Activated naive CD8-positive, alpha-beta T cell treated with anti-CD3 and anti-CD28 coated beads for 36 hours (primary cell): ENCODE measurements at regions not wholly inside any gene's neighbourhood (a gene's known extent, or its start where the extent isn't known, plus 50 kb on each side); places are given as distances from the start of the nearest gene placed in this dataset.
"Not testable (repeated sequence)": the region's sequence is repeated elsewhere in the genome, so short reads cannot be mapped to it uniquely, and the experiment has no call there.

Experiments used
- DNase-seq: peaks from one replicate; pipeline ENCODE4 v3.0.0; 2021
- H3K27ac Mint-ChIP-seq: one replicate; pipeline ENCODE4 v1.8.0; 2022; ENCODE audit warnings: mild to moderate bottlenecking, moderate library complexity, mixed read lengths
- H3K27me3 Mint-ChIP-seq: one replicate; pipeline ENCODE4 v1.8.0; 2022; ENCODE audit warnings: mild to moderate bottlenecking, mixed read lengths
- H3K36me3 Mint-ChIP-seq: one replicate; pipeline ENCODE4 v1.8.0; 2021; ENCODE audit warnings: mild to moderate bottlenecking, mixed read lengths
- H3K4me1 Mint-ChIP-seq: one replicate; pipeline ENCODE4 v1.8.0; 2021; ENCODE audit warnings: mixed read lengths
- H3K4me3 Mint-ChIP-seq: one replicate; pipeline ENCODE4 v1.8.0; 2022; ENCODE audit warnings: mild to moderate bottlenecking, moderate library complexity, mixed read lengths
- H3K9me3 Mint-ChIP-seq: one replicate; pipeline ENCODE4 v1.8.0; 2022; ENCODE audit warnings: mixed read lengths

DNA sequence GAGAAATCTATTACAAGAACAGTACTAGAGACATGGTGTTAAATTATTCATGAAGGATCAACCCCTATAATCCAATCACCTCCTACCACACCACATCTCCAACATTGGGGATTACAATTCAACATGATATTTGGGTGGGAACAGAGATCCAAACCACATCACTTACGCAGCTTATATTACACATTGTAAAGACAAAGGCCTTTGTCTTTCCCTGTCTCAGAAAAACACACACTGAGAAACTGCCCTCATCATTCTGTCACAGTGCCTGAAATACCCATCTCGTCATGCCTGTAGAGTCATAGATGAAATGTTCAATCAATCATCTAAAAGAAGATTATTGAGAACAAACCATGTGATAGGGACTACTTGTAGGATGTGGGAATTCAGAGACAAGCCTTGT lies 558.8 kb upstream of the GRIA3 start:
- H3K4me3 Mint-ChIP-seq: no peak overlapping the region
- no peak overlapping the region for H3K27ac Mint-ChIP-seq
- peaks cover 2% of the 10 kb centered on the region for H3K36me3 Mint-ChIP-seq
- no peak for DNase-seq
- H3K4me1 Mint-ChIP-seq: no peaks in the 10 kb centered on the region
- H3K9me3 Mint-ChIP-seq: peaks cover 1% of the 10 kb centered on the region
- no peaks in the 10 kb centered on the region for H3K27me3 Mint-ChIP-seq

DNA sequence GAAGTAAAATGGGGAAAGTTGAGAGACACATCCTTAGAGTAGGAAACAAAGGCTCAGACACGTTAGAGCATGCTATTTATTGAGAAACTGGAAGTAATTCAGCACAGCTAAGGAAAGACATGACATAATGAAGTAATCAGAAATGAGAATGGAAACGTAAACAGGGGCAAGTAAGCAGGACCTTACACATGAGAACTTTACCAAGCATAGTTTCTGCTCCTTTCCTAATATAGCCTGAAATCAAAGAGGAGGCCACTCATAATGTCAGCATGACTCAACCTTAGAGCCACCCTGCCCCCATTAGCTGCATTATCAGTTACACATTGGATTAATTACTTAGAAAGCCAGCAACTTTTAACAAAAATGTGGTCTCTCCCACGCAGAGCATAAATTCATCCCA lies 558.3 kb upstream of the GRIA3 start:
- Mint-ChIP-seq H3K27ac (no peak overlapping the region), H3K27me3 (no peaks in the 10 kb centered on the region), H3K4me1 (no peaks in the 10 kb centered on the region), H3K36me3 (peaks cover under 1% of the 10 kb centered on the region), H3K9me3 (no peaks in the 10 kb centered on the region), H3K4me3 (no peak overlapping the region)
- no peak for DNase-seq

DNA sequence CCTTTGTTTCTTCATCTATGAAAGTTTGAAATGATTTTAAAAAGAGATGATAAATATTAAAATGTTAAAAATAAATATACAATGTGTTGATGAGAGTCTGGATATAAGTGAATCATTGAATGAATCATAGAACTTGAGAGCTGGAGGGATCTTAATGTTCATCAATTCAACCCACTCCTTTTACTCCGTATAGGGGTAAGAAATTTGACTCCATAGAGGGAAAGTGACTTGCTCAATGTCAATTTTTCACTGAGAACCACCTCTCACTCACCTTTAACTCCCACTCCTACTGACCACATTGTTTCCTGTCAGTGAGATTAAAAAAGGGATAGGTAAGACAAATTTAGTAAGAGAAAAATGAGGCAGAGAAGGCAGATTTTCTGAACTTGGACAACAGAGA lies 557.2 kb upstream of the GRIA3 start:
- Mint-ChIP-seq H3K36me3 (no peaks in the 10 kb centered on the region), H3K9me3 (no peaks in the 10 kb centered on the region), H3K27me3 (no peaks in the 10 kb centered on the region), H3K27ac (no peak overlapping the region), H3K4me3 (no peak overlapping the region), H3K4me1 (no peaks in the 10 kb centered on the region)
- no peak for DNase-seq

DNA sequence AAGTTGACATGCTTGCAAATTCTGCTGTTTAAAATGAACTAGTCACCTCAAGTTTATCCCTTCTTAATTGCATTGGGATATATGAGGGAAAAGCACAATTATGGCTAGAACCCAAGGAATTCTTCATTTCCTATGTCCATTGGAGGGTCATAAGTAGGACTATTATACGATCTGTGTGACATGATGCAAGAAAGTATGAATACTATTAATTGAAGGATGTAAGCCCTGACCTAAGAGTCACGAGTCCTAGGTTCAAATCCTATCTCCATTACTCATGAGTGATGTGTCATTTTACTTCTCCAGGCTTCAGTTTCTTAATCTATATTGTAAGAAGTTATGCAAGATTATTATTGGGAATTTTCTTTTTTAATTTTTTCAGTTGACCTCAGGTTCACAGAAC lies 542.9 kb upstream of the GRIA3 start:
- H3K27ac Mint-ChIP-seq: no peak overlapping the region
- no peak for DNase-seq
- H3K4me1 Mint-ChIP-seq: no peaks in the 10 kb centered on the region
- no peaks in the 10 kb centered on the region for H3K27me3 Mint-ChIP-seq
- no peaks in the 10 kb centered on the region for H3K9me3 Mint-ChIP-seq
- H3K4me3 Mint-ChIP-seq: no peak overlapping the region
- no peaks in the 10 kb centered on the region for H3K36me3 Mint-ChIP-seq

DNA sequence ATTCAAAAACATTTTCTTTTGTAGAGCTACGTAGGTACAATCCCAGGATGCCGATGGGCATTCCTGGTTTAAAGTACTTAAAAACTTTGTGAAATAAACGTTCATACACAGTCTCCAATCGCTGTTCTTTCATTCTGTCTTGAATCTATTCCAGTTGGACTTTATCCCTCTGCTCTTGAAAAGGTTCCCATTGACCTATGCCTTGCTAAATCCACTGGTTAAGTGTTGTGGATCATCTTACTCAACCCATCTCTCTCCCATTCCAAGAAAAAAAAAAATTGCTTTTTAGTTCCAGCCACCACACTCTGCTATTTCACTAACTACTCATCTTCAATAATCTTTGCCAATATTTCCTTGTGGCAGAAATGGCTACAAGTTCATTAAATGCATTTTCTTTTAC lies 542.3 kb upstream of the GRIA3 start:
- Mint-ChIP-seq H3K4me3 (no peak overlapping the region), H3K27ac (no peak overlapping the region), H3K4me1 (no peaks in the 10 kb centered on the region), H3K27me3 (no peaks in the 10 kb centered on the region), H3K9me3 (no peaks in the 10 kb centered on the region), H3K36me3 (no peaks in the 10 kb centered on the region)
- no peak for DNase-seq

DNA sequence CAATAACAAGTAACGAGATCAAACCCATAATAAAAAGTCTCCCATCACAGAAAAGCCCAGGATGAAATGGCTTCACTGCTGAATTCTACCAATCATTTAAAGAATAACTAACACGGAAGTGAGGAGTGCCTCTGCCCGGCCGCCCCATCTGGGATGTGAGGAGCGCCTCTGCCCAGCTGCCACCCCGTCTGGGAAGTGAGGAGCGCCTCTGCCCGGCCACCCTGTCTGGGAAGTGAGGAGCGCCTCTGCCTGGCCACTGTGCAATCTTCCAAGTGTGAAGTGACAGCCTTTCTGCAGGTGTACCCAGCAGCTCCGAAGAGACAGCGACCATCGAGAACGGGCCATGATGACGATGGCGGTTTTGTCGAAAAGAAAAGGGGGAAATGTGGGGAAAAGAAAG lies 528.8 kb upstream of the GRIA3 start:
- not testable (repeated sequence) for H3K36me3 Mint-ChIP-seq

DNA sequence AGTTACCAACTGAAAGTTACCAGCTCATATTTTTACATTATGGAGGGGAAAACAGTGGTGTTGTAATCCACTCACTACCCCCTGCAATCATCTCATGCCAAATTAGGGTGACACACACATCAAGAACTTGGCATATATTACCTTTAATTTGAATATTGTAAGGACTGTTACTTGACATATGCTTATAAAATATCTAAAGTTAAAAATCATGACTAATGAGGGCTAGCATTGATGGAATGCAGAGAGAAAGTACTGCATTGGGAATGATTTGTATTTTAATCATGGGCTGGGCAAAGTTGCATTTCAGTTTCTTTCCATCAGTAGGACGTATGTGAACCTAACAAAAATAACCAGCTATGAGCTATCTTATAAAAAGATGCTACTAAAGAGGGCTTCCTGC lies 517.5 kb upstream of the GRIA3 start:
- H3K27ac Mint-ChIP-seq: no peak overlapping the region
- no peak overlapping the region for H3K4me3 Mint-ChIP-seq
- no peaks in the 10 kb centered on the region for H3K4me1 Mint-ChIP-seq
- H3K36me3 Mint-ChIP-seq: no peaks in the 10 kb centered on the region
- H3K27me3 Mint-ChIP-seq: no peaks in the 10 kb centered on the region
- no peak for DNase-seq
- peaks cover 2% of the 10 kb centered on the region for H3K9me3 Mint-ChIP-seq

More for the DNA sequence above, 528.8 kb upstream of the GRIA3 start:
- not testable (repeated sequence) for H3K9me3 Mint-ChIP-seq, H3K4me1 Mint-ChIP-seq, H3K27me3 Mint-ChIP-seq, H3K4me3 Mint-ChIP-seq, DNase-seq, H3K27ac Mint-ChIP-seq

DNA sequence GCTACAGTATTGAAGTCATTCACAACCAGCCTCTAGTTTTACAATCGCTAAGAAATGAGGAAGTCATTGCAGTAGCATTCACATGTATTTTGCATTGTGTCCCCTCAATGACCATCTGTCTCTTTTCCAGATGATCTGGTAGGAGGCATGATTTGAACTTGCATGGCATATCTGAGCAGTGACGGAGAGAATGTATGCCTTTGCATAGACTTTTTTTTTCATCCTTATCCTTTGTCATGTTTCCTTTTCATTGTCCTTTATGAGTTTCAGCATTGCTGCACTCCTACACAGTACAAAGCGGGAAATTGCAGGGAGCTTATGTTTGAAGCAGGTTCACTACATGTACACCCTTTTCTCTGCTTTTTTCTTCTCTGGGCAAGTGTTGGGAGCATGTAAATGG lies 516.4 kb upstream of the GRIA3 start:
- Mint-ChIP-seq H3K9me3 (peaks cover 2% of the 10 kb centered on the region), H3K27ac (no peak overlapping the region), H3K4me1 (no peaks in the 10 kb centered on the region), H3K36me3 (no peaks in the 10 kb centered on the region), H3K27me3 (no peaks in the 10 kb centered on the region), H3K4me3 (no peak overlapping the region)
- no peak for DNase-seq

DNA sequence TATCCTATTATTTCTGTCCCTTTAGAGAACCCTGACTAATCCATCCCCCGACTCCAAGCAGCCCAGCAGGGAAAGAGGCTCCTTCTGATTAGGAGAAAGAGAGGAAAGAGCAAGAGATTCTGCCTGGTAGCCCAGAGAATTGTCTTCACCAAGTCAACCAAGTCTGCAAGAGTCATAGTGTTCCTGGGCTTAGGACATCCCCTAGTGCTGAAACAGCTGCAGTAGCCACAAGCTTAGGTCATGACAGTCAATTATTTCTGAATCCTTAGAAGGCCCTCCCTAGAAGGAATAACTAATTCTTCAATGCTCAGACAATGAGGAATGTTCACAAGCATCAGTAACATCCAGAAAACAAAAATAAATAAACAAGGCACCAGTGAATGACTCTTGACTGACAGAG lies 480.3 kb upstream of the GRIA3 start:
- H3K9me3 Mint-ChIP-seq: peaks cover 3% of the 10 kb centered on the region
- no peak overlapping the region for H3K27ac Mint-ChIP-seq
- H3K4me1 Mint-ChIP-seq: no peaks in the 10 kb centered on the region

DNA sequence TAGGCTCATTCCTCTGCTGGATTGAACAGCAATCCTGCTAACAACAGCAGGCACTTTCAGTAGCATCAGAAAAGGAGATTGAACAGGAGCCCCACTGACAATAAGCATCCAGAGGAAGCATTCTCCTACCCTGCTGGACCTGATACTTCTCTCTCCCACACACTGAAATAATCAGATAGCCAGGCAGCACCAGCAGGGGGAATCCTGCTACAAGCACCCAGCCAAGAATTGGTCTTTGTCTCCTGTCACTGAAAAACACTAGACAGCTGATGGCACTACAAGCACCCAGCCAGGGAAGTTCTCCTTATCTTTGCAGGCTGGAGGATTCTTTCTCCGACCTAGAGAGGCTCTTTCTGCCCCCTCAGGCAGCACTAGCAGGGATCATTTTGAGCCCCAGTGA lies 444.3 kb upstream of the GRIA3 start:
- Mint-ChIP-seq H3K36me3 (no peaks in the 10 kb centered on the region), H3K9me3 (peaks cover 1% of the 10 kb centered on the region), H3K27me3 (no peaks in the 10 kb centered on the region), H3K27ac (no peak overlapping the region), H3K4me3 (no peak overlapping the region), H3K4me1 (no peaks in the 10 kb centered on the region)
- DNase-seq: no peak

More for the DNA sequence above, 480.3 kb upstream of the GRIA3 start:
- Mint-ChIP-seq H3K36me3 (no peaks in the 10 kb centered on the region), H3K4me3 (no peak overlapping the region), H3K27me3 (no peaks in the 10 kb centered on the region)
- DNase-seq: no peak

DNA sequence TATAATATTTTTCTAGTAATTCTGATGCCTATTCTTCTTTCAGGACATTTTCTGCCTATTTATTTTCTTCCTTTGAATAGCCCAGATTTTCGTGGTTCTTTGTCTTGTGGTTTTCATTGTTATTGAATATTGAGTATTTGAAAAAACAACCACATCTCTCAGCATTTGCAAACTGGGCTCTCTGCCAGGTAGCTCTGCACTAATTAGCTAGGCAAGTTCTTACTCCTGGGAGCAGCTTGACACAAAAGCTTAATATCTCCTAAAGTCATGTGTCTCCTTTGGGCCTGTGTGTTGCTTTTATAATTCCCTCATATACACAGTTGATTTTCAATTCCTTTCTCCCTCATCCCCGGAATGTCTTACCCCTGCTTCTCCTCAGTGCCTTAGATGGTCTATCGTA lies 413.5 kb upstream of the GRIA3 start:
- DNase-seq: no peak
- Mint-ChIP-seq H3K27ac (no peak overlapping the region), H3K36me3 (no peaks in the 10 kb centered on the region), H3K9me3 (peaks cover 2% of the 10 kb centered on the region), H3K27me3 (no peaks in the 10 kb centered on the region), H3K4me3 (no peak overlapping the region), H3K4me1 (no peaks in the 10 kb centered on the region)

DNA sequence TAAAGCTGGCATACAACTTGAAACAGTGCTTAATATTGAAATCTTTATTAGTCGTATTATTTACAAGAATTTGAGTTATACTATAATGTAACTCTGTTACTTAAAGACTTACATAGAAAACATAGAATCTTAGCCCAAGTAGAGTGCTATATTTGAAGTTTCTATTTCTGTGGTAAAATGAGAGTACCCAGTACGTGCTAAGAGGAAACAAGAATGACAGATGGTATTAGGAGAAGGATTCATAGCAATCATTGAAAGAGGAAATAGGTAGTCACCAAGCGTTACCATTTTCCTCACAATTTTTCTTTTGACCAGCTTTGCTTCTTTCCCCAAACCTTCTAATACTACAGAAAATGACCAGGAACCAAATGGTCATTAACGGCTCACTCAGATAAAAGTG lies 412.1 kb upstream of the GRIA3 start:
- Mint-ChIP-seq H3K27ac (no peak overlapping the region), H3K4me1 (no peaks in the 10 kb centered on the region), H3K9me3 (peaks cover 4% of the 10 kb centered on the region), H3K36me3 (no peaks in the 10 kb centered on the region), H3K27me3 (no peaks in the 10 kb centered on the region), H3K4me3 (no peak overlapping the region)
- DNase-seq: no peak

DNA sequence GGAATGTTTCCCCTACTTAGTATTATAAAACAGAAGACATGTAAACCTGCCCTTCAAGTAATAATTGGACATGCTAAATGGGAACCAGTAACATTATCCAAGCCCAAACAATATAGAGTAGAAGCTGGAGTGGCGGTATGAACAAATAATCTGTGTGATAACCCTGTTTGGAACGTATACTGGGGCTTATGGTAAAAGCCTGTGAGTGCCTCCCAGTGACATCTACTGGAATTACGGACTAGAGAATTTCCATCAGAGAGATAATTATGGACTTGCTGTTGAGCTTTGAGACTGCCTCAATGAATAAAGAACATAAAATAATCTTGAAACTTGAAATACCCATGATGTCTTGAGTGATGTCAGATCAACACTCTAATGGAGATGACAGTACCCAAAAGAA lies 406.3 kb upstream of the GRIA3 start:
- H3K4me3 Mint-ChIP-seq: no peak overlapping the region
- no peaks in the 10 kb centered on the region for H3K27me3 Mint-ChIP-seq
- DNase-seq: no peak
- peaks cover 1% of the 10 kb centered on the region for H3K9me3 Mint-ChIP-seq
- no peaks in the 10 kb centered on the region for H3K36me3 Mint-ChIP-seq
- H3K27ac Mint-ChIP-seq: no peak overlapping the region
- no peaks in the 10 kb centered on the region for H3K4me1 Mint-ChIP-seq

DNA sequence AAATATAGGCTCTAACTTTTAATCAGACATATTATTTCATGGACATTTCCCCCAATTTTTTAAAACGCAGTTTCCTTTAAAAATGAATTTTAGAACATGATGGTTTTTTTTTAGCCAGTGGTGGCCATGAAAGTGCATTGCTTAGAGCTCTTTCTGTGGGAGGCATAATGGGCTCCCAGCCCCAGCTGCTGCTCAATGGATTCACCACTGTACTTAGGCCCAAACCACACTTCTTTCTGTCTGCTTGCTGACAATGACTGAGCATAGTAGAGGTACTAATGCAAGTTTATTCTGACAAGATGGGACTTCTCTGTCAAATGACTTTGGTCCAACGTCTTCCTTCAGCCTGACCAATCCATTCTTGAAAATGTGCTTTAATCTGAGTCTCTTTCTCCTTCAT lies 400.2 kb upstream of the GRIA3 start:
- Mint-ChIP-seq H3K27me3 (no peaks in the 10 kb centered on the region), H3K27ac (no peak overlapping the region), H3K4me3 (no peak overlapping the region), H3K36me3 (no peaks in the 10 kb centered on the region), H3K4me1 (no peaks in the 10 kb centered on the region), H3K9me3 (peaks cover 2% of the 10 kb centered on the region)
- no peak for DNase-seq

DNA sequence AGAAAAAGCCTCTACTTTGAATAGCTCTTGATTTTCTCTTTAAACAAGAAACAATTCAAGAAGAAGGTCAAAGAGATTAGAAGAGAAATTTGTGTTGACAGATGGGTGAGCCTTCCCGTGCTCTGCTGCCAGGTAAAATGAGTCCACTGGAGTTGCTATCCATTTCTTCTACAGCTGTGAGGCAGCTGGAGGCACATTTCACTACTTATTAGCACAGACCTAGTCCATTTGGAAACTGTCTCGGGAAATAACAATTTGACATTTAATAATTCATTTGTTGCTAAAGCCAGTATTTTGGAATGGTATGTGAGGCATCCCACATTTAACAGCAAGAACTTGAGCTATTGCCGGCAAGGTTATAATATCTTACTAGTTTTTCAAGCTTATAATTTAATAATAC lies 396.8 kb upstream of the GRIA3 start:
- H3K27ac Mint-ChIP-seq: no peak overlapping the region
- peaks cover 2% of the 10 kb centered on the region for H3K9me3 Mint-ChIP-seq
- DNase-seq: no peak
- H3K27me3 Mint-ChIP-seq: no peaks in the 10 kb centered on the region
- H3K4me1 Mint-ChIP-seq: no peaks in the 10 kb centered on the region
- H3K36me3 Mint-ChIP-seq: no peaks in the 10 kb centered on the region
- no peak overlapping the region for H3K4me3 Mint-ChIP-seq

DNA sequence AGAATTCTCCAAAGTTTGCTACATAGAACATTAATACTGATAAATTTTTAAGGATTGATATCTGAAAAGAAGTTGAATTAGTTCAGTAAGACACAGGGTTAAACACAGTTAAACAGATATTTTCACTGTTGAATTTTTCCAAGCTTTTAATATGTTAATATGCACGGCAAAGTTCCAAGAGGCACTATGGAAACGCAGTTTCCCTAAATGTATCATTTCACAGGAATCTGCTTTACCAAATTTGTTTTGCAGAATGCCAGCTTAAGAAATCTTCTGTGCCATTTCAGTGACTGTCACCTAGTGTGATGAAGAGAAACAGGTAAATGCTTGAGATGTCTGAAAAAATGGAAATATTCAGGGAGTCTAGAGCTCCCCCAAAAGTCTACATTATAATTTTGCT lies 395.9 kb upstream of the GRIA3 start:
- Mint-ChIP-seq H3K4me1 (no peaks in the 10 kb centered on the region), H3K9me3 (peaks cover 2% of the 10 kb centered on the region), H3K27me3 (no peaks in the 10 kb centered on the region), H3K4me3 (no peak overlapping the region), H3K36me3 (no peaks in the 10 kb centered on the region), H3K27ac (no peak overlapping the region)
- no peak for DNase-seq
